Activated CD4-positive, alpha-beta memory T cell treated with anti-CD3 and anti-CD28 coated beads, Interleukin-2, amount 10 ng/mL, durations not matched to agents 7 days and 5 days (primary cell): ENCODE measurements at regions not wholly inside any gene's neighbourhood (a gene's known extent, or its start where the extent isn't known, plus 50 kb on each side); places are given as distances from the start of the nearest gene placed in this dataset.
"Not testable (repeated sequence)": the region's sequence is repeated elsewhere in the genome, so short reads cannot be mapped to it uniquely, and the experiment has no call there.

Experiments
- CTCF ChIA-PET: fragments of 350-600 bp; sonication (Branson Sonifier 250); formaldehyde crosslinking; loops from one replicate; lab custom pipeline; 2021; ENCODE audit warnings: antibody characterized with exemption, inconsistent platforms; lab: Charles Lee
- POLR2A ChIA-PET: fragments of 350-600 bp; sonication (Branson Sonifier 250); formaldehyde crosslinking; loops from one replicate; lab custom pipeline; 2021; ENCODE audit warnings: antibody characterized with exemption; lab: Charles Lee
- DNase-seq: peaks from one replicate; pipeline ENCODE4 v3.0.0-alpha.2; 2020
- H3K27ac Mint-ChIP-seq: one replicate; pipeline ENCODE4 v1.8.0; 2021; ENCODE audit warnings: mild to moderate bottlenecking, mixed read lengths
- H3K27me3 Mint-ChIP-seq: one replicate; pipeline ENCODE4 v1.8.0; 2021; ENCODE audit warnings: mixed read lengths
- H3K36me3 Mint-ChIP-seq: one replicate; pipeline ENCODE4 v1.8.0; 2021; ENCODE audit warnings: low read depth, mixed read lengths
- H3K4me1 Mint-ChIP-seq: one replicate; pipeline ENCODE4 v1.8.0; 2021; ENCODE audit warnings: mixed read lengths
- H3K4me3 Mint-ChIP-seq: one replicate; pipeline ENCODE4 v1.8.0; 2021; ENCODE audit warnings: mild to moderate bottlenecking, mixed read lengths
- H3K9me3 Mint-ChIP-seq: one replicate; pipeline ENCODE4 v1.8.0; 2021; ENCODE audit warnings: mixed read lengths

DNA sequence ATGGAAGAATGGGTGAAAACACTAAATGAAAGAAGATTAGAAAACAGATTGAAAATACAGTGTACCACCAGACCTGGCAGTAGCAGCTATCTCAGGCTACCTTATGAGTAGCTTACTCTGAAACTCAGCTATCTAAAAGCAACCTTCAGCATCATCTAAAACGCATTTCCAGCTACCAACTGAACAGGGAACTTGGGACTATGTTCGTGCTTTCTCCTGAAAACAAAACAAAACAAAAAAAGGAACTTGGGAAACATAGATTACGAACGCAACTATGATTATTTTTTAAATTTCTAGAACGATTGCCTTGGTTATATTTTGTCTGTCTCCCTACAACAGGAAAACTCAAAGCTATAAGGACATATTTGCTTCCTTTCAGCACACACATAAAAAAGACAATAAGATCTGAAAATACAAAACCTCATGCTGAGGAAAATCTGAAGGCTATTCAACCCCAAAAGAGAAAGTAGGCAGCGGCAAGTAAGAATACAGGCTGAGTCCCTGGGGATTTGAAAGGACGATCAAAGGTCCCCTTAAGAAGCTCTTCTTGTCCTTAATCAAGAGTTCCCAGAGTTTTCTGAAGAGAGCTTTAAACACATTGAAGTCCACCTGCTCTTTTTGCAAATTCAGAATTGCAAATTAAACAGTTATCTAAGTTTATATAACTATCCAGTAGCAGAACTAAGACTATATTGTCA, 53.4 kb downstream of the OR2K2 start:
- Mint-ChIP-seq H3K9me3 (no peaks in the 10 kb centered on the region), H3K4me3 (no peak overlapping the region), H3K27ac (no peak overlapping the region), H3K36me3 (no peaks in the 10 kb centered on the region), H3K27me3 (peaks cover 3% of the 10 kb centered on the region), H3K4me1 (no peaks in the 10 kb centered on the region)
- POLR2A ChIA-PET = no interaction called here
- no peak for DNase-seq
- CTCF ChIA-PET = no interaction called here

DNA sequence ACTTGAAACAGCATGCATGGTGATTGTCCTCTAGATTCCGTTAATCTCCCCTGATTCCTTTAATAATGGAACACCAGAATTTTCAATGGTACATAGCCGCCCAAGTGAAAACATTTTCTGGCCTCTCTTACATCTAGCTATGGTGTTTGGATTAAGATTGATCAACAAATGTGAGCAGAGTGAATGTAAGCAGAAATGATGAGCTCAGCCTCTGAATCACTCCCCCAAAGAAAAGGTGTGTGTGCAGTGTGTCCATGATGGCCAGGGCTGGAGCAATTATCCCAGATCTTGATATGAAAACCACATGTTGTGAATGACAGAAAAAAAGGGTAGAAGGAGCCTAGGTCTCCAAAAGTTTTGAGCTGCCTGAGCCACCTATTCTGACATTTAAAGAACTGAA, 55.3 kb downstream of the OR2K2 start:
- peaks cover 3% of the 10 kb centered on the region for H3K27me3 Mint-ChIP-seq
- POLR2A ChIA-PET = no interaction called here
- H3K36me3 Mint-ChIP-seq = no peaks in the 10 kb centered on the region
- H3K4me3 Mint-ChIP-seq = no peak overlapping the region
- CTCF ChIA-PET = no interaction called here
- DNase-seq = no peak
- H3K27ac Mint-ChIP-seq = no peak overlapping the region
- H3K9me3 Mint-ChIP-seq = no peaks in the 10 kb centered on the region
- no peaks in the 10 kb centered on the region for H3K4me1 Mint-ChIP-seq

DNA sequence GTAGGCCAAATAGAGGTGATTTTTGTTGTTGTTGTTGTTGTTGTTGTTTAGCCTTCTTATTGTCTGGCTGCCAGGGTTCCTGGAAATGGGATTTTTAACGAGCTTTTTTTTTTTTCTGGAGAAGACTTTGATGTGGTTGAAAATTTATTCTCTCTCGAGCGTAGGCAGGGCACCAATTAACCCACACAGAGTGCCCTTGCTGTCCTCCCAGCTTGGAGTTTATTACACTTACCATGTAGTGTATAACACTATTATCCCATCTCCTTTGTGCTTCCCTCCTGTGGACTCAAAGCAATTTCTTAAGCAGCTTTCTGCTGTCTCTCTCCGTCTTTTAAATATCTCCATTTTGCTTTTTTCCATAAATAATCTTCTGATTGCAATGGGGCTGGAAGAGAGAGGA, 57.4 kb downstream of the OR2K2 start:
- ChIA-PET CTCF (no interaction called here), POLR2A (no interaction called here)
- no peak overlapping the region for H3K27ac Mint-ChIP-seq
- no peaks in the 10 kb centered on the region for H3K4me1 Mint-ChIP-seq
- H3K4me3 Mint-ChIP-seq = no peak overlapping the region
- H3K27me3 Mint-ChIP-seq = peaks cover 3% of the 10 kb centered on the region
- no peaks in the 10 kb centered on the region for H3K36me3 Mint-ChIP-seq
- H3K9me3 Mint-ChIP-seq = peaks cover 2% of the 10 kb centered on the region
- DNase-seq = no peak

DNA sequence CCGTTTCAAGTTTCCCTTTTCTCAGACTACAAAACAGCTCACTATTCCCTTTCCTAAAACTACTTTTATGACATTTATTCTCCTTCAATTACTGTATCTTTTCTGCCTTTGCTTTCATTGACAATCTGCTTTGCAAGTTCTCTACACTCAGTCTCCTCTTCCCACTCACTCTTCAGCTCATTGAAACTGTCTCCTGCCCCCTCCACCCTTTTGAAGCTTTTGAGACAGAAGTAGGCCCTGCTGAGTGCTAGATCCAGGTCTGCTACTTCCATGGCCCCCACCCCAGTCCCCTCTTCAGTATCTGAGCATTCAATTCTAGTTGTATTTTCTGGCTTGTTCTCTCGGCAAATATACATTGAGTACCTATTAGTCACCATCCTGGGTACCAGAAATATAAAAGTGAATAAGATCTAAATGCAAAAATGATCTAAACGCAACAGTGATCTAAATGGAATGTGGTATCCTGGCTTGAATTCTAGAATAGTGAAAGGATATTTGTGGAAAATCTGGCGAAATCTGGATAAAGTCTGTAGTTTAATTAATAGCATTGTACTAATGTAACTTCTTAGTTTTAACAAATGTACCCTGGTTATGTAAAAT, 58.4 kb downstream of the OR2K2 start:
- peaks cover 4% of the 10 kb centered on the region for H3K9me3 Mint-ChIP-seq
- no peaks in the 10 kb centered on the region for H3K4me1 Mint-ChIP-seq
- peaks cover under 1% of the 10 kb centered on the region for H3K27me3 Mint-ChIP-seq
- POLR2A ChIA-PET = no interaction called here
- no peak overlapping the region for H3K4me3 Mint-ChIP-seq
- CTCF ChIA-PET = no interaction called here
- no peak overlapping the region for H3K27ac Mint-ChIP-seq
- no peaks in the 10 kb centered on the region for H3K36me3 Mint-ChIP-seq
- DNase-seq = no peak

DNA sequence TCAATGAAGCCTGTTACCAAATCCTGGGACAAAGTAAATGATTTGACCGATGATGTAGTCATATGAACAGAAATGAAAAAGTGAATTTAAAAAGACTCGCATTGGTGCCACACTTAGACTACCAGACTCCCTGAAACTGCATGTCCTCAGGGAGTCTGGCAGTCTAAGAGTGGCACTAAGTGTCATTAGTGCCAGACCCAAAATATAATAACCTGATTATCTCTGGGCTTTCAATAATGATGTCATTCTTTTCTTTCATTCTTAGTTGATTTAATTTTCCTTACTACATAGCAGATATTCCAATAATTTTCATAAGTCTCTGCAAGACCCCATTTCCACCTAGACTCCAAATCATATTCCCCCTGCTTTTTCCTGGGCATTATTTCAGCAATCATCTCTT, 59.0 kb downstream of the OR2K2 start:
- ChIA-PET CTCF (no interaction called here), POLR2A (no interaction called here)
- Mint-ChIP-seq H3K4me3 (no peak overlapping the region), H3K4me1 (no peaks in the 10 kb centered on the region), H3K9me3 (peaks cover 4% of the 10 kb centered on the region), H3K27me3 (no peaks in the 10 kb centered on the region), H3K36me3 (no peaks in the 10 kb centered on the region), H3K27ac (no peak overlapping the region)
- no peak for DNase-seq

DNA sequence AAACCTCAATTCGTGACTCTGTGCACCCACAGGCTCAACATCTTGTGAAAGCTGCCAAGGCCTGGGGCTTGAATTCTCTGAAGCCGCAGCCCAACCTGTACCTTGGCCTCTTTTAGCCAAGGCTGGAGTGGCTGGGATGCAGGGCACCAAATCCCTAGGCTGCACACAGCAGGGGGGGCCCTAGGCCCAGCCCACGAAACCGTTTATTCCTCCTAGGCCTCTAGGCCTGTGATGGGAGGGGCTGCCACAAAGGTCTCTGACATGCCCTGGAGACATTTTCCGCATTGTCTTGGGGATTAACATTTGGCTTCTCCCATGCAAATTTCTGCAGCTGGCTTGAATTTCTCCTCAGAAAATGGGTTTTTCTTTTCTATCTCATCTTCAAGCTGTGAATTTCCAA, 64.0 kb downstream of the OR2K2 start:
- CTCF ChIA-PET = not testable (repeated sequence)

DNA sequence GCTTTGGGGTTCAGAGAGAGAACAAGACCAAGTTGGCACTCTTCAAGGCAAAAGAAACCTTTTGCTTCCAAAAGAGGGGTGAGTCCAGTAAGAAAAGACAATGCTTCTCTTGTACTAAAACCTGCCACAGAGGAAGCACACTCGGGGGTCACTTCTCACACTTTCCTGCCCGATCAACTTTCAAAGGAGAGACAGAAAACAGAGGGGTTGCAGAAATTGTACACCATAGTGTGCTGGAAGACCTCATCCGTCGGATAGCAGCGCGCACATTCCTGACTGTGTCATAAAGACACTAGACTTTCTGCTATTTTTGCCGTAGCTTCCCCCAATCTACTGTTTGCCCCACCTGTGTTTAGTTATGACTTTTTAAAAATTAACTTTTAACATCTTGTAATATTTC, 66.9 kb downstream of the OR2K2 start:
- DNase-seq = no peak
- no peak overlapping the region for H3K27ac Mint-ChIP-seq
- no peaks in the 10 kb centered on the region for H3K36me3 Mint-ChIP-seq
- H3K4me3 Mint-ChIP-seq = no peak overlapping the region
- H3K4me1 Mint-ChIP-seq = no peaks in the 10 kb centered on the region
- POLR2A ChIA-PET = no interaction called here
- CTCF ChIA-PET = no interaction called here
- H3K9me3 Mint-ChIP-seq = peaks cover 5% of the 10 kb centered on the region
- H3K27me3 Mint-ChIP-seq = no peaks in the 10 kb centered on the region

More for the DNA sequence above, 64.0 kb downstream of the OR2K2 start:
- H3K27ac Mint-ChIP-seq, H3K36me3 Mint-ChIP-seq, H3K27me3 Mint-ChIP-seq, H3K4me1 Mint-ChIP-seq, POLR2A ChIA-PET, H3K9me3 Mint-ChIP-seq, H3K4me3 Mint-ChIP-seq, DNase-seq: not testable (repeated sequence)

DNA sequence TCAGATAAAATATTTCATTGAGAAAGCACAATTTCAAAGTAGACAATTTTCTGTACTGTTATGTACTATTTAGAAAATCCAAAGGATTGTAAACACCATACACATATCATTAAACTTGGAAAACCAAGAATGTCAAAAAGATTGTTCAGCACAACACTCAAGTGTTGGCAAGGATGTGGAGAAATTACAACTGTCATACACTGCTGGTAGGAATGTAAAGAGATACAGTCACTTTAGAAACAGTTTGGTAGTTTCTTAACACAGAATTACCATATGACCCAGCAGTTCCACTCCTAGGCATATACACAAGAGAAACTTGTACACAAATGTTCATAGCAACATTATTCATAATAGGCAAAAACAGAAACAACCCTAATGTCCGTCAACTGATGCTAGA, 71.2 kb downstream of the OR2K2 start:
- POLR2A ChIA-PET = no interaction called here
- H3K27me3 Mint-ChIP-seq = no peaks in the 10 kb centered on the region
- H3K9me3 Mint-ChIP-seq = no peaks in the 10 kb centered on the region
- no peak overlapping the region for H3K27ac Mint-ChIP-seq
- no peak overlapping the region for H3K4me3 Mint-ChIP-seq
- DNase-seq = no peak
- H3K36me3 Mint-ChIP-seq = no peaks in the 10 kb centered on the region
- CTCF ChIA-PET = no interaction called here
- H3K4me1 Mint-ChIP-seq = no peaks in the 10 kb centered on the region

DNA sequence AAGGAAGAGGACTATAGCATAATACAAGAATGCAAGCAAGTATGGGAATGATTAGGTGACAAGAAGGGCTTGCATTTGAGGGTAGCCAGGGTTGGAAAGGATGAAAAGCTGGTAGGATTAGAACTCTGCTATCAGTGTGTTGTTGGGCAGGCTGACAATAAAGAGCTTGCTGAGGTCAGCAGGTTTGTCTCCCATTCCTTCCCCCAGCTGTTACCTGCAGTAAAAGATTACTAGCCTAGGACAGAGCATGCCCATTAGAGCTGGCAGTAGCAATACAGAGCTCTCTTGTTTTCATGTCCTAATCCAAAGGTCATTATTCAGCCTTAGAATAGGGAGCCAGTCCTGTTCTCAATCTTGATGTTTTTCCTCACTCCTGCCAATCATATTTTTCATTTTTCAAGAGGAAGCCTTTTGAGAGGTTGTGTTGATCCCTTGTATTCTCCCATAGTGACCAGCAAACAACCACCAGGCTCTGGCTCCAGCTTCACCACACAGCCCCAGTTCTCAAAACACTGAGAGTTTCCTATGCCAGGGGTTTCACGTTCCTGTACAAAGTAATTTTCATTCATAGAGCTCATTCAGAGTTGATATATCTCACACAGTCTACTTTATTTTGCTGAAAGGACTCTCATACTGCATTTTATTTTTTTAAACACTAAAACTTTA, 71.7 kb downstream of the OR2K2 start:
- CTCF ChIA-PET = no interaction called here
- H3K4me1 Mint-ChIP-seq = no peaks in the 10 kb centered on the region

DNA sequence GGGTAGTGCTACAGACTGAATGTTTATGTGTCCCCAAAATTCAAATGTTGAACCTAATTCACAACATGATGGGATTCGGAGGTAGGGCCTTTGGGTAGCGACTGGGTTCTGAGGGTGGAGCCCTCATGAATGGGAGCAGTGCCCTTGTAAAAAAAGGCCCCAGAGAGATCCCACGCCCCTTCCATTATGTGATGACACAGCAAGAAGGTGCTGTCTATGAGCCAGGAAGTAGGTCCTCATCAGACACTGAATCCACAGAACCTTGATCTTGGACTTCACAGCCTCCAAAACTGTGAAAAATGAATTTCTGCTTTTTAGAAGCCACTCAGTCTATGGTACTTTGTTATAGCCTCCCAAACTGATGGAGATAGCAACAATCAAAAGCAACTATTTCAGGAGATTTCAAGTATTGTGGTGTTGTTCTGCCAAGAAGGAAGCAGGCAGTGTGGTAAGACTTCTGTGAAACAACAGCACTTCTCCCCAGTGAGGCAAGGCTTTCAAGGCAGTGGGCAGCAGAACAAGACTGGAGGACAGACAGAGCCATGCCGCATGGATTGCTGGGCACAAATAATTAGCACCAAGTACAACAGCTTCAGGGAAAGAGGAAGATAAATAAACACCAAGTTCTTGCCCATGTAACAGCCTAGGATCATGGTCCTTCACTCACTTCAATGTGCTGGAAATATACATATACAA, 76.1 kb downstream of the OR2K2 start:
- Mint-ChIP-seq H3K4me1 (no peaks in the 10 kb centered on the region), H3K36me3 (no peaks in the 10 kb centered on the region), H3K27ac (no peak overlapping the region), H3K27me3 (no peaks in the 10 kb centered on the region), H3K4me3 (no peak overlapping the region), H3K9me3 (no peaks in the 10 kb centered on the region)
- no peak for DNase-seq
- ChIA-PET CTCF (no interaction called here), POLR2A (no interaction called here)

More for the DNA sequence above, 71.7 kb downstream of the OR2K2 start:
- no peaks in the 10 kb centered on the region for H3K27me3 Mint-ChIP-seq
- H3K4me3 Mint-ChIP-seq = no peak overlapping the region
- H3K9me3 Mint-ChIP-seq = no peaks in the 10 kb centered on the region
- no peak overlapping the region for H3K27ac Mint-ChIP-seq
- POLR2A ChIA-PET = no interaction called here
- no peak for DNase-seq
- H3K36me3 Mint-ChIP-seq = no peaks in the 10 kb centered on the region

DNA sequence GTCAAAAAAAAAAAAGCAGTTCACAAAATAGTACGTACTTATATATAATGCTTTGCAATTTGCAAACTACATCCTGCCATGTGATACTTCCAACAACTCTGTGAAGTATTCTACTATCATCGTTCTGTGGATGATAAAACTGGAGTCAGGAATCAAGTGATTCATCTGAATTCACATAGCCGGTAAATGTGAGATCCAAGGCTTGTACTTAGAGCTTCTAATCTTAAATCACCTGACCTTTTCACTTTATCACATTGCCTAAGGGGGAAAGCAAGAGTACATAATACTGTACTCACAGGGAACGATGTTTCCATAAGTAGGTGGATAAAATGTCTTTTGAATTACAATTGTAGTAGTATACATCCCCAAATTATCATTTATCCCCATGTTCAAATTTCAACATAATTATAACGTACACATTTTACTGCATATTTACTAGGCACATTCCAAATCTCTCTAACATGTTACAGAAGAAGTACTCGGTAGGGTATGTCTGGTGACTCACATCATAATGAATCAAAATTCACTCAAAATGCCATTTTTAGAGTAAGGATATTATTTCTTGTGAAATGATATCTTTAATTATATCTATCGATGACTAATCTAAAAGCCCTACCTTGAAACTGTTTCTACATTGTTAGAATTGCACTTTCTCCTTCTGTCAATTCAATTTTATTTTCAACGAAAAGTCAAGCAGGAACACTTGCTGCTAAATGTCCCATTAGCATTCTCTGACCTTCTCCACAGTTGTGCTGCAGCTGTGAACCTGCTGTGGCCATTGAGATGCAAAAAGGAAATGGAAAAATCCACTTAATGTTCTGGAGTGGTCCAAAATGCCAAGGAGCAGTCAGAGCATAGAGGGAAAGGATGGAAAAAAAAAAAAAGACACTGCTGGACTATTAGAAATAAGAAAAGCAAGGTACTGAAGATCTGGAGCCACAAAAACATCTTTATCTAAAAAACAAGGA, 78.9 kb downstream of the OR2K2 start:
- Mint-ChIP-seq H3K9me3 (no peaks in the 10 kb centered on the region), H3K4me3 (no peak overlapping the region), H3K27ac (no peak overlapping the region), H3K36me3 (no peaks in the 10 kb centered on the region), H3K27me3 (no peaks in the 10 kb centered on the region), H3K4me1 (no peaks in the 10 kb centered on the region)
- ChIA-PET CTCF (no interaction called here), POLR2A (no interaction called here)
- no peak for DNase-seq

DNA sequence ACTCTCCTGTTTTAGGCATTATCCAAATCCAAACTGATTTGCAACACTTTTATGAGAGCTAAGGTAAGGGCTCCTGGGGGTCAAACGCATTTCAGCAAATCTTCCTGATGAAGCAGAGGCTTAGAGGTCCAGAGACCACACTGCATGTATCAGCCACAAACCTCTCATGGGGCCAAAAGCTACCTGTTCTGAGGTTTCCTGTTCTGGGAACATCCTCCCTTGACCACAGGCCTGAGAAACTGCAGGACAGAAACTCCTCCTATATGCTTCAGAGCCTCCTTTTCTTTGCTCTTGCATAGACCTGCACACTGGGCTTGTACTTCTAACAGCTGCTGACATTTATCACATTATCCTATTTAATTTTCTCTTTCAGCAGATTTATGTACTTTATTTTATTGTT, 92.6 kb downstream of the OR2K2 start:
- no peaks in the 10 kb centered on the region for H3K36me3 Mint-ChIP-seq
- no peaks in the 10 kb centered on the region for H3K27me3 Mint-ChIP-seq
- ChIA-PET CTCF (no interaction called here), POLR2A (no interaction called here)
- H3K9me3 Mint-ChIP-seq = no peaks in the 10 kb centered on the region
- DNase-seq = no peak
- no peak overlapping the region for H3K4me3 Mint-ChIP-seq
- H3K4me1 Mint-ChIP-seq = no peaks in the 10 kb centered on the region
- no peak overlapping the region for H3K27ac Mint-ChIP-seq

DNA sequence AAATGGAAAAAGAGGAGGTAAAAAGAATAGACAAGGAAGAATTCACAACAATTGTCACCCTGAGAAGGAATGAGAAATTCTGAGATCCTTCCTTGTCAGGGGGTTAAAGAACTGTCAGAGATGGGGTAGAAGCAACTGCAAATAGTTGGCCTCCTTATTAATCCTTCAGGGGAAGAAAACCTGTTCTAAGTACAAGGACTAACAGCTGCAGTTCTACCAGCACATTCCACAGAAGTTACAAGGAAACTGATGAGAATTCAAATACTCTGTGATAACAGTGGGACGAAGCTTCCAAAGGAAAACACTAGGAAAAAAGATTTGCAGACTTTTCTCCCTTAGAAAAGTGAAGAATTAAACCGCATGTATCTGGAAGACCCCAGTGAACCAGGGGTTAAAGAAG, 93.7 kb downstream of the OR2K2 start:
- no peaks in the 10 kb centered on the region for H3K4me1 Mint-ChIP-seq
- ChIA-PET CTCF (no interaction called here), POLR2A (no interaction called here)
- H3K27me3 Mint-ChIP-seq = no peaks in the 10 kb centered on the region
- H3K9me3 Mint-ChIP-seq = no peaks in the 10 kb centered on the region
- no peaks in the 10 kb centered on the region for H3K36me3 Mint-ChIP-seq
- H3K4me3 Mint-ChIP-seq = no peak overlapping the region
- no peak overlapping the region for H3K27ac Mint-ChIP-seq
- DNase-seq = no peak
